ENCODE measurements at regions not wholly inside any gene's neighbourhood (a gene's known extent, or its start where the extent isn't known, plus 50 kb on each side); places are given as distances from the start of the nearest gene placed in this dataset.

GRCh38 chr5:161002571-161003074, 150.6 kb upstream of the ATP10B start:
- TF ChIP-seq POLR2A (IDR thresholded peaks at IDR 0.05): no peak
- TF ChIP-seq, protein P1, sequence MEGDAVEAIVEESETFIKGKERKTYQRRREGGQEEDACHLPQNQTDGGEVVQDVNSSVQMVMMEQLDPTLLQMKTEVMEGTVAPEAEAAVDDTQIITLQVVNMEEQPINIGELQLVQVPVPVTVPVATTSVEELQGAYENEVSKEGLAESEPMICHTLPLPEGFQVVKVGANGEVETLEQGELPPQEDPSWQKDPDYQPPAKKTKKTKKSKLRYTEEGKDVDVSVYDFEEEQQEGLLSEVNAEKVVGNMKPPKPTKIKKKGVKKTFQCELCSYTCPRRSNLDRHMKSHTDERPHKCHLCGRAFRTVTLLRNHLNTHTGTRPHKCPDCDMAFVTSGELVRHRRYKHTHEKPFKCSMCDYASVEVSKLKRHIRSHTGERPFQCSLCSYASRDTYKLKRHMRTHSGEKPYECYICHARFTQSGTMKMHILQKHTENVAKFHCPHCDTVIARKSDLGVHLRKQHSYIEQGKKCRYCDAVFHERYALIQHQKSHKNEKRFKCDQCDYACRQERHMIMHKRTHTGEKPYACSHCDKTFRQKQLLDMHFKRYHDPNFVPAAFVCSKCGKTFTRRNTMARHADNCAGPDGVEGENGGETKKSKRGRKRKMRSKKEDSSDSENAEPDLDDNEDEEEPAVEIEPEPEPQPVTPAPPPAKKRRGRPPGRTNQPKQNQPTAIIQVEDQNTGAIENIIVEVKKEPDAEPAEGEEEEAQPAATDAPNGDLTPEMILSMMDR (IDR thresholded peaks at IDR 0.05): no peak

Measured in right lobe of liver (tissue), 4 donors.